Chondrocyte (in vitro differentiated cells): ENCODE measurements at regions not wholly inside any gene's neighbourhood (a gene's known extent, or its start where the extent isn't known, plus 50 kb on each side); places are given as distances from the start of the nearest gene placed in this dataset.

Experiments
- DNase-seq: peaks from one replicate; pipeline ENCODE4 v3.0.0; 2021; ENCODE audit warnings: mixed read lengths, low spot score
- H3K27ac Mint-ChIP-seq: one replicate; pipeline ENCODE4 v1.8.0; 2021; ENCODE audit warnings: mild to moderate bottlenecking, moderate library complexity, mixed read lengths; ENCODE audit not compliant: unreplicated experiment
- H3K27me3 Mint-ChIP-seq: 2 replicates; pipeline ENCODE4 v1.8.0; 2021; ENCODE audit warnings: low read depth, mixed read lengths
- H3K36me3 Mint-ChIP-seq: 2 replicates; pipeline ENCODE4 v1.8.0; 2021; ENCODE audit warnings: low read depth, mixed read lengths
- H3K4me1 Mint-ChIP-seq: 2 replicates; pipeline ENCODE4 v1.8.0; 2021; ENCODE audit warnings: low read depth, mild to moderate bottlenecking, mixed read lengths
- H3K4me3 Mint-ChIP-seq: one replicate; pipeline ENCODE4 v1.8.0; 2021; ENCODE audit warnings: mild to moderate bottlenecking, moderate library complexity, mixed read lengths; ENCODE audit not compliant: unreplicated experiment
- H3K9me3 Mint-ChIP-seq: 2 replicates; pipeline ENCODE4 v1.8.0; 2021; ENCODE audit warnings: low read depth, mixed read lengths
- CTCF ChIP-seq: fragments of 200-600 bp; sonication (generic); IDR thresholded peaks from 2 replicates; pipeline ENCODE4 v1.5.0; 2021; ENCODE audit warnings: antibody characterized with exemption, mild to moderate bottlenecking, moderate library complexity

DNA sequence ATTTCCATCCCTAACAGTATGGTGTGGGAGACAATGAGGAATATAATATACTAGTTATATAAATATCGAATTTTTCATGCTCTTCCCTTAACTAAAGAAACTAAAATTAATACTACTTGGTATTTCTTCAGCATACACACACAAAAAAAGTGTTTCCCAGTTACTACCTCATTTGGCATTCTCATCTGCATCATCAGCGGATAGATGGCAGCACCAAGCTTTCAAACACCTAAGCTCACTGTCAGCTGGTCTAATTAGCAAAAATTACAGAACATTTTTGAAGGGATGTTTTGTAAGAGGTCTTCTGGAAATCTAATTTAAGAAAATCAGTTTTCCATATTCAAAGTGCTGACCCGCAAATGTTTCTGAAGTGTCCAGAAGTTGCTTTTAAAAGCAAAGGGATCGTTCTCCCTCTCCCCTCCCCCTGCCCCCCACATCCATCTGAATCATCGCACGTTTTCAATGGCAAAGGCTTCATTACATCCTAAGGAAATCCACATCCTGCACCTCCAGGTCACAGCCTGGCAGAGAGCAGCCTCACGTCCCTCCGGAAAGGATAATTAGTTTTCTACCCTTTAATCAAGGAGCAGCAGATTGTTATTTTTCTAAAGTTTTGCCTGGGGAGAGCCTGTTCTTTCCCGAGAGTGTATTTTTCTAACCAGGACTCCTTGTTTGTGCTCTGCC, 86.1 kb upstream of the SPATA12 start:
- H3K36me3 Mint-ChIP-seq, result no peaks in the 10 kb centered on the region
- no peak overlapping the region for H3K27ac Mint-ChIP-seq
- TF ChIP-seq CTCF, result no peak
- no peak overlapping the region for H3K4me3 Mint-ChIP-seq
- H3K4me1 Mint-ChIP-seq, result peaks cover 8% of the 10 kb centered on the region
- no peak for DNase-seq
- H3K9me3 Mint-ChIP-seq, result no peaks in the 10 kb centered on the region
- H3K27me3 Mint-ChIP-seq, result no peaks in the 10 kb centered on the region

DNA sequence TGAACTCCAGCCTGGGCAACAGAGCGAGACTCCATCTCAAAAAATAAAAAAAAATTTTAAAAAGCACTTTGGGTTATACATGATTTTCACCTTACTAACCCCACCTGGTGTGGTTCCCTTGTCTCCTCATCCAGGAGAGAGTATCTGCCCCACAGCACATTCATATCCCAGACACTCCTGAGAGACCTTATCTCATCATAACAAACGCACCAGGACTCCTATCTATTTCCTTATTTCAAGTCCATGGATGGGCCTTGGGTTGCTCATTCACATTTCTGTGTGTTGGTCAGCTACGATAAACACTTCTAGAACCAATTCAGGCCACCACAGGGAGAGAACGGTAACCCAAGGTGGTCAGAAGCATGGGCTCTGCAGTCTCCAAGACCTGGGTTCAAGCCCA, 88.6 kb upstream of the SPATA12 start:
- Mint-ChIP-seq H3K36me3 (no peaks in the 10 kb centered on the region), H3K9me3 (no peaks in the 10 kb centered on the region), H3K27ac (no peak overlapping the region), H3K27me3 (no peaks in the 10 kb centered on the region), H3K4me1 (peaks cover 8% of the 10 kb centered on the region), H3K4me3 (no peak overlapping the region)
- DNase-seq, result no peak
- TF ChIP-seq CTCF, result no peak

GRCh38 chr3:56971261-56971660, 89.2 kb upstream of the SPATA12 start:
- H3K4me1 Mint-ChIP-seq, result peaks cover 8% of the 10 kb centered on the region
- no peak for TF ChIP-seq CTCF
- no peak overlapping the region for H3K27ac Mint-ChIP-seq
- H3K4me3 Mint-ChIP-seq, result no peak overlapping the region
- H3K9me3 Mint-ChIP-seq, result no peaks in the 10 kb centered on the region
- no peaks in the 10 kb centered on the region for H3K27me3 Mint-ChIP-seq
- DNase-seq, result no peak
- H3K36me3 Mint-ChIP-seq, result no peaks in the 10 kb centered on the region

- no peak for DNase-seq
- H3K9me3 Mint-ChIP-seq, result no peaks in the 10 kb centered on the region
- H3K27me3 Mint-ChIP-seq, result no peaks in the 10 kb centered on the region
- no peak for TF ChIP-seq CTCF
- peaks cover 6% of the 10 kb centered on the region for H3K4me1 Mint-ChIP-seq
- H3K36me3 Mint-ChIP-seq, result no peaks in the 10 kb centered on the region
- no peak overlapping the region for H3K27ac Mint-ChIP-seq
- no peak overlapping the region for H3K4me3 Mint-ChIP-seq
Measured at GRCh38 chr3:56970461-56970879, 90.0 kb upstream of the SPATA12 start.

DNA sequence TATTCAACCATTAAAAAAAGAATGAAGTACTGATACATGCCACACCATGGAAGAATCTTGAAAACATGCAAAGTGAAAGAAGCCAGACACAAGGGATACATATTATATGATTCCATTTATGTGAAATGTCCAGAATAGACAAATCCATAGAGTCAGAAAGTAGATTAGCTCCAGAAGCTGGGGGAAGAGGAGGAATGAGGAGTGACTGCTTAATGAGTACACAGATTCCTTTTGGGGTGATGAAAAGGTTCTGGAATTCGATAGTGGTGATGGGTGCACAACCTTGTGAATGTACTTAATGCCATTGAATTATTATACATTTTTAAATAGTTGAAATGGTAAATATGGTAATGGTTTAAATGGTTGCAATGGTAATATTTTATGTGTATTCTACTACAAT, 90.6 kb upstream of the SPATA12 start:
- Mint-ChIP-seq H3K4me1 (peaks cover 4% of the 10 kb centered on the region), H3K36me3 (no peaks in the 10 kb centered on the region), H3K4me3 (no peak overlapping the region), H3K27me3 (no peaks in the 10 kb centered on the region), H3K27ac (no peak overlapping the region), H3K9me3 (peaks cover 4% of the 10 kb centered on the region)
- DNase-seq, result no peak
- TF ChIP-seq CTCF, result no peak
